SK-N-SH (cell line): ENCODE measurements at regions not wholly inside any gene's neighbourhood (a gene's known extent, or its start where the extent isn't known, plus 50 kb on each side); places are given as distances from the start of the nearest gene placed in this dataset.

ENCODE experiments used
- CTCF ChIP-seq: fragments of 200-600 bp; sonication (generic); IDR thresholded peaks from 2 replicates; pipeline ENCODE4 v1.6.1; 2017; ENCODE audit warnings: antibody characterized with exemption, mild to moderate bottlenecking, moderate library complexity
- MEF2A ChIP-seq: IDR thresholded peaks from 2 replicates; pipeline ENCODE4 v1.4.0; 2012; ENCODE audit warnings: low read depth, borderline replicate concordance
- POLR2AphosphoS5 ChIP-seq: IDR thresholded peaks from 2 replicates; pipeline ENCODE4 v1.6.1; 2012; ENCODE audit warnings: low read depth, low read length
- RAD21 ChIP-seq: IDR thresholded peaks from 2 replicates; pipeline ENCODE4 v1.6.1; 2012; ENCODE audit warnings: mild to moderate bottlenecking, low read length
- RCOR1 ChIP-seq: fragments of 150-350 bp; IDR thresholded peaks from 2 replicates; pipeline ENCODE4 v1.6.1; 2017; ENCODE audit warnings: antibody characterized with exemption, low read length
- RFX5 ChIP-seq: IDR thresholded peaks from 2 replicates; pipeline ENCODE4 v1.6.1; 2012; ENCODE audit warnings: mild to moderate bottlenecking, improper control_type of control experiment, low read length
- SIN3A ChIP-seq: IDR thresholded peaks from 2 replicates; pipeline ENCODE4 v1.6.1; 2012; ENCODE audit warnings: low read depth, mild to moderate bottlenecking, low read length, moderate library complexity, borderline replicate concordance
- YY1 ChIP-seq: IDR thresholded peaks from 2 replicates; pipeline ENCODE4 v1.4.0; 2012; ENCODE audit warnings: low read depth, mild to moderate bottlenecking
- TF ChIP-seq, protein P1 (sequence below): IDR thresholded peaks from 2 replicates; pipeline ENCODE4 v1.4.0; 2012; ENCODE audit warnings: low read depth
- TF ChIP-seq, protein P2 (sequence below): IDR thresholded peaks from 2 replicates; pipeline ENCODE4 v1.6.1; 2012; ENCODE audit warnings: mild to moderate bottlenecking, low read depth, low read length, moderate library complexity

GRCh38 chr9:87158765-87159164 is 211.5 kb upstream of the GAS1 start:
- TF ChIP-seq, protein P1, sequence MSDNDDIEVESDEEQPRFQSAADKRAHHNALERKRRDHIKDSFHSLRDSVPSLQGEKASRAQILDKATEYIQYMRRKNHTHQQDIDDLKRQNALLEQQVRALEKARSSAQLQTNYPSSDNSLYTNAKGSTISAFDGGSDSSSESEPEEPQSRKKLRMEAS: no peak
- TF ChIP-seq RFX5: no peak
- TF ChIP-seq RAD21: no peak
- TF ChIP-seq, protein P2, sequence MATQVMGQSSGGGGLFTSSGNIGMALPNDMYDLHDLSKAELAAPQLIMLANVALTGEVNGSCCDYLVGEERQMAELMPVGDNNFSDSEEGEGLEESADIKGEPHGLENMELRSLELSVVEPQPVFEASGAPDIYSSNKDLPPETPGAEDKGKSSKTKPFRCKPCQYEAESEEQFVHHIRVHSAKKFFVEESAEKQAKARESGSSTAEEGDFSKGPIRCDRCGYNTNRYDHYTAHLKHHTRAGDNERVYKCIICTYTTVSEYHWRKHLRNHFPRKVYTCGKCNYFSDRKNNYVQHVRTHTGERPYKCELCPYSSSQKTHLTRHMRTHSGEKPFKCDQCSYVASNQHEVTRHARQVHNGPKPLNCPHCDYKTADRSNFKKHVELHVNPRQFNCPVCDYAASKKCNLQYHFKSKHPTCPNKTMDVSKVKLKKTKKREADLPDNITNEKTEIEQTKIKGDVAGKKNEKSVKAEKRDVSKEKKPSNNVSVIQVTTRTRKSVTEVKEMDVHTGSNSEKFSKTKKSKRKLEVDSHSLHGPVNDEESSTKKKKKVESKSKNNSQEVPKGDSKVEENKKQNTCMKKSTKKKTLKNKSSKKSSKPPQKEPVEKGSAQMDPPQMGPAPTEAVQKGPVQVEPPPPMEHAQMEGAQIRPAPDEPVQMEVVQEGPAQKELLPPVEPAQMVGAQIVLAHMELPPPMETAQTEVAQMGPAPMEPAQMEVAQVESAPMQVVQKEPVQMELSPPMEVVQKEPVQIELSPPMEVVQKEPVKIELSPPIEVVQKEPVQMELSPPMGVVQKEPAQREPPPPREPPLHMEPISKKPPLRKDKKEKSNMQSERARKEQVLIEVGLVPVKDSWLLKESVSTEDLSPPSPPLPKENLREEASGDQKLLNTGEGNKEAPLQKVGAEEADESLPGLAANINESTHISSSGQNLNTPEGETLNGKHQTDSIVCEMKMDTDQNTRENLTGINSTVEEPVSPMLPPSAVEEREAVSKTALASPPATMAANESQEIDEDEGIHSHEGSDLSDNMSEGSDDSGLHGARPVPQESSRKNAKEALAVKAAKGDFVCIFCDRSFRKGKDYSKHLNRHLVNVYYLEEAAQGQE: no peak
- no peak for TF ChIP-seq CTCF
- TF ChIP-seq POLR2AphosphoS5: no peak
- no peak for TF ChIP-seq RCOR1
- no peak for TF ChIP-seq SIN3A
- TF ChIP-seq MEF2A: no peak
- no peak for TF ChIP-seq YY1
